Fibroblast of pulmonary artery (primary cell): ENCODE measurements at regions not wholly inside any gene's neighbourhood (a gene's known extent, or its start where the extent isn't known, plus 50 kb on each side); places are given as distances from the start of the nearest gene placed in this dataset.

Source experiments
- DNase-seq: peaks from one replicate; pipeline ENCODE4 v3.0.0-alpha.2; 2010; ENCODE audit warnings: low read depth
- H3K4me3 ChIP-seq: replicated peaks from 2 replicates; pipeline ENCODE4 v1.5.1; 2011; ENCODE audit warnings: low read depth, mild to moderate bottlenecking, control low read depth, low read length, moderate library complexity
- CTCF ChIP-seq: IDR thresholded peaks from 2 replicates; pipeline ENCODE4 v1.5.1; 2011; ENCODE audit warnings: mild to moderate bottlenecking, control low read depth, low read length, inconsistent platforms; ENCODE audit errors: missing control alignments

- peak; percentile 97 for DNase-seq
- no peak overlapping the region for H3K4me3 ChIP-seq
- TF ChIP-seq CTCF, result peak; percentile 77
These were observed 289.4 kb downstream of the SEC14L1 start for GRCh38 chr17:77429969-77430752.

- H3K4me3 ChIP-seq, result no peak overlapping the region
- DNase-seq, result no peak
- no peak for TF ChIP-seq CTCF
These were observed 291.4 kb downstream of the SEC14L1 start for GRCh38 chr17:77432034-77432661.

GRCh38 chr17:77432742-77433141 lies 292.0 kb downstream of the SEC14L1 start:
- no peak for DNase-seq
- TF ChIP-seq CTCF, result no peak
- H3K4me3 ChIP-seq, result no peak overlapping the region

GRCh38 chr17:77433385-77434135 lies 292.8 kb downstream of the SEC14L1 start:
- no peak overlapping the region for H3K4me3 ChIP-seq
- no peak for TF ChIP-seq CTCF
- peak; percentile 68 for DNase-seq

GRCh38 chr17:77434136-77435114 lies 293.7 kb downstream of the SEC14L1 start:
- no peak for TF ChIP-seq CTCF
- no peak overlapping the region for H3K4me3 ChIP-seq
- no peak for DNase-seq
